Stimulated activated CD4-positive, alpha-beta T cell treated with anti-CD3 and anti-CD28 coated beads, Interleukin-1b, Interleukin-23, amount 100 ng/mL, for 1 hour (primary cell): ENCODE measurements at regions not wholly inside any gene's neighbourhood (a gene's known extent, or its start where the extent isn't known, plus 50 kb on each side); places are given as distances from the start of the nearest gene placed in this dataset.
"Not testable (repeated sequence)": the region's sequence is repeated elsewhere in the genome, so short reads cannot be mapped to it uniquely, and the experiment has no call there.

ENCODE experiments used
- DNase-seq, 2 donors: peaks; one replicate each; pipeline ENCODE4 v3.0.0-alpha.2; 2020; ENCODE audit warnings: low read depth in 2 of 2

- no peak for DNase-seq
These were observed 441.2 kb upstream of the ZNF462 start for GRCh38 chr9:106421772-106422171.

- DNase-seq = no peak
These were observed 439.4 kb upstream of the ZNF462 start for GRCh38 chr9:106423575-106423974.

DNA sequence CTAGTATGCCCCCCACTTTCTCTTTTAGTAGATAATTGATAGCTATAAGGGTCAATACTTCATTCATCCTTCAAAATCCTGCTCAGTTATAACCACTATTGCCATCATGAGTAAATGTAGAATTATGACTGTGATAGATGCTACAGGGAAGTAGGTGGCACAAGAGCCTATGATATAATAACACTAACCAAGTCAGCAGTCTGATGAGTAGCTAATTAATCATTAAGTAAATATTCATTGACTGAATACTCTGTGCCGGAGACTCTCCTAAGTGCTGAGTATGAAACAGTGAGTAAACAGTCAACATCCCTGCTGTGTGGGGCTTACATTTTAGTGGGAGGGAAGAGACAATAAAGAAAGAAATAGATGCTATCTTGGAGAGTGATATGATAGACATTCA, 430.3 kb upstream of the ZNF462 start:
- no peak for DNase-seq

DNA sequence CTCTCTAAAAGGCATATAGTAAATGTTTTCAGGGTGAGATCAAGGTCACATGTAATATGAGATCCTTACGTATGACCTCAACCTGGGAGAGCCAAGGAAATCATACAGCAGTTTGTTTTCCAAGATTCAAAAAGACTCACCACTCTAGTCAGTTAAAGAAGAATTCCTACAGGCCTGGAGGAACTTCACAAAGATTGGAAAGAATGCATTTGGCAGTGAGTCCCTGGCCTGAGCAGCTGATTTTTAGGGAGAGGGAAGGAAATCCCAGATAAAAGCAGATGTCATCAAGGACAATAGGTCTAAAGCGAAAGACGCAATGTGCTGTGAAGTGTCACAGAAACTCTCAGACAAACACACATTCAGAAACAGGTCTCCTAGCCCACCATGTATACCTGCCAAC, 424.0 kb upstream of the ZNF462 start:
- DNase-seq = no peak

DNA sequence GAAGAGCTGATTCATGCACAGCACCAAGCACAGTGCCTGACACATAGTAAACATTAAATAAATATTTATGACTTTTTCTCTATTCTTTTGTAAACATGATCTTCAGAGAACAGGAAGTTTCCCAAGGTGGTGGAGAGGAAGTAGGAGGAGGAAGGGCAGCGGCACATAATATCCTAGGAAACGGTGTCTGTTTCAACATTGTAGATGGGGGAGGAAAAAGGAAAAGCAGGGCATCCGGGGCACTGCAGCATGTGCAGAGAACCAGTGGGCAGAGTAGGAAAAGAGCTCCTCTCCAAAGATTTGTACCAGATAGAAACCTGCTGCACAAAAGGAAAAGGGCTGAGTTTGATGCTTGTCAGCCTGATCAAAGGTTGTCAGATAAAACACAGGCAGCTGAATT, 421.7 kb upstream of the ZNF462 start:
- no peak for DNase-seq

GRCh38 chr9:106443520-106443919, 419.4 kb upstream of the ZNF462 start:
- DNase-seq = no peak

DNA sequence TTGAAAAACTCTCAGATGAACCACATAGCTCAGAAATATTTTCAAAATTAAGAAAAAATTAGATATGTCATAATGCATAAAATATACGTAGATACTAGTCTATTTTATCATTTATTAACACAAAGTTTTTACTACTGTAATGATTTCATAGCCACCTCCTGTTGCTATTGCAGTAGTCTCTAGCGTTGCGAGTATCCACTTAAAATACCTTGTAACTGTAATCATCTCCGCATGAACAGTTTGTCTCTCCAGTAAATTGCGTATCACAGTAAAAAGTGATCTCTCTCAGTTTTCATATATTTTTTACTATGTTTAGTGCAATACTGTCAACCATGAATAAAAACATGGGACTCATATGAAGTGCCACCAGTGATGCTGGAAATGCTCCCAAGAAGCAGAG, 417.9 kb upstream of the ZNF462 start:
- no peak for DNase-seq

DNA sequence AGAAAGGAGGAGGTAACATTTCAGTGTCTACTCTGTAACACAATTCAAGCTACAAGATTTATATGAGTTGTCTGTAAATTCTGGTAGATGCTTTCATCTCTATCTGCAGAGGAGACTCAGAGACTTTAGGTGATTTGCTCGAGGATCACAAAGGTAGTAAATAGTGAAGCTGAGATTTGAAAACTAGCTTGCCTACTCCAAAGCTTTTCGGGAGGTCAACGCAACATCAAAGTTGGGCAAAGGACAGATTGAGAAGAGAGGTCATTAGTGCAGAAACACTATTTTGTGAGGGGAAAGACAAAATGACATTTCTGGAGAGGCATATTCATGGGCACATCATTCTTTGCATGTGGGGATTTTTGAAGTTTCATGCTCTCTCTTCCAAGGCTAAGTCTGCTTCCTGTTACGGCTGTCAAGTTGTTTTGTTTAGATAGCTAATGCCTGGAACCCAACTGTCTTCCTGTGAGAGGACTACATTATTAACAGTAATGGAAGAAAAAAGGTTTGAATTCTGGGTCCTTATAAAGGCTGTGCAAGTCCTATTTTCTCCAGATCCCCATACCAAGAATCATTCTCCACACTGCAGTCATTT, 413.5 kb upstream of the ZNF462 start:
- DNase-seq = no peak

DNA sequence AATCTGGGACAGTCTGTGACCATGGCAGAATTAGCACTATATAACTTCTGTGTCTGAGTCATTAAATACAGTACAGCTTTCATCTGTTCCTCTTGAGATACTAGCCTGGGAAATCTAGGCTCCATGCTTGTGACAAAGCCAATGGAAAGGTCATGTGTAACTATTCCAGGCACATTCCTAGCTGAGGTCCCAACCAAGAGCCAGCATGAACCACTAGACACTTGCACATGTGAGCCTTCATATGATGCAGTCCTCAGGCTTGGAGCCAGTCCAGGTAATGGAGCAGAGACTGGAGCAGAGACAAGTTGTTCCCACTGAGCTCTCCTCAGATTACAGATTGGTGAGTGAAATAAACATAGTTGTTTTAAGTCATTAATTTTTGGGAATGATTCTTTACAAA, 412.4 kb upstream of the ZNF462 start:
- no peak for DNase-seq

- no peak for DNase-seq
These were observed 411.7 kb upstream of the ZNF462 start for GRCh38 chr9:106451223-106451622.

DNA sequence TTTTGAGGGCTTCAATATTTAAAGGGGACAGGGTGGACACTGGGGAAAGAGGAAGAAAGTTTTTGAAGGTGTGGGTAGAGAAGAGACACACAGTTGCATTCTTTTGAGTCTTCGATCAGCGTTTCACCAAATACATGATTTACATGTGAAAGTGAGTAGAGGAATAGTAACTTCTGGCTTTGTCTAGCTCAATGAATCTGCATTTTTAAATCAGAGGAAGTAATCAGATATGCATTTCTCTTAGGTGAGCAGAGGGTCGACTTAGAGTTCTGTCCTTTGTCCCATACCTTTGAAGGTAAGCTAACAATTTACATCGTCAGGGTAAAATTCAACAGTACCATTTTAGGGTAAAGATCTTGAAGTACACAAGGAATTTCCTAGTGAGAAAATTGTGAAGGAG, 406.4 kb upstream of the ZNF462 start:
- DNase-seq = no peak

- no peak for DNase-seq
These were observed 395.7 kb upstream of the ZNF462 start for GRCh38 chr9:106467113-106467864.

DNA sequence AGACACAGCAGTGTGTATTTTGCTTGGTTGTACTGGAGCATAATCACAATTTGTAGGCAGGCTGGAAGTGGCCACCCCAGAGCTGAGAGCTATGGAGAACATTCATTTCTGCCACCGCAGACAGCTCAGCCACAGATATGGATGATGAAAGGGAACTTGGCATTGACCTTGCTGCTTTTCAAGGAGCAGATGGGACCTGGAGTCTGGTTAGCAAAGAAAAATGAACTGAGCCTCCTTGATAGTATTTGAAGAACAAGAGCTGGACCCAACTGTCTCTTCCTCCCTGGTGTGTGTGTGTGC, 395.2 kb upstream of the ZNF462 start:
- DNase-seq = no peak

DNA sequence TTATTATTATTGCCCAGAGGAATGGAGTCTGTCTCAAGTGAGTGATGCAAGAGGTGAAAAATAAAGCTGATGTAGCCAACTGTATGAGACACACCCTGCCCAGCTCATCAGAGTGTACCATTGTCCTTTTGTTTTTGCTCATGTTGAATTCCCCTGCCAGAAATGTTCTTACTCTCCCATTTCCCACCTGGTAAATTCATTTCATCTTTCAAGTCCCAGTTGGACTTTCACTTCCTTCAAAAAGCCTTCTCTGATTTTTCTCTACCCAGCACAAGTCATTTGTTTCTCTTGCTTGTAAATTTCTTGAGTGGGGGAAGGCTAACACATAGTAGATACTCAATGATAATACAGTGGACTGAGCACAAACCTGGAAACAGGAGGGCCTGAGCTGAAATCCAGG, 394.5 kb upstream of the ZNF462 start:
- no peak for DNase-seq

- DNase-seq = no peak
These were observed 384.7 kb upstream of the ZNF462 start for GRCh38 chr9:106478312-106478711.

DNA sequence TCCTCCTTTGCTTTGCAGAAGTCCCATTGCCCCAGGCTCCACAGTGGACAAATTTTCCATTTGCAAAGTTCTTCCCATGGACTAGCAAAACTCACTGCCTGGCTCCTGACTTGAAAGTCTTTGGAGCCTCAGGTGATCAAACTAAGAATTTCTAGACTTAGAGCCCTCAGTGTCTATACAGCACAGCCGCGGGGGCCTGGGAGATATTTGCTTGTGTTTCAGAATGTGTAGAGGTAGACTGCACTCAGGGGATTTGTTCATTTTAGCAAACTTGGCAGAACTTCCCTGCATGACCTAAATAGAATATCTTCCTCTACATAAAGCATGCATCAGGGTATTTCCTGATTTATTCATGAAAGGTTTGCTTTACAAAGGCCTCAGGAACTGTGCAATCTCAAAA, 384.2 kb upstream of the ZNF462 start:
- no peak for DNase-seq

DNA sequence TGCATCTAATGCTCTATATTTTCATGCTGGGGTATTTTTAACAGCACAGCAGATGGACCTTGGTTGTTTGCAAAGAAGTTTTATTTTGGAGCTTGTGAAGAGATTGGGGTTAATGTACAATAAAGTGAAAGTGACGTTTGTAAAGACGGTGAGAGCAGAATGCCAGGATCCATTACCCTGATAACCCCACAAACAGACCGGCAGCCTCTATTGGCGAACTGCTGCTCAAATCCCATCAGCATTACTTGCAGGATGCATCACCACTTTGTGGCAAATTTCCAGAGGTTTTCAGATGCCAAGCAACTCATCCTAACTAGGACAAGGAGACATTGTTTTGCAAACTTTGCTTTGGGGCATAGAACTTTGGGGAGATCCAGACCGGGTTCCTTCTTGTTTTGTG, 383.3 kb upstream of the ZNF462 start:
- DNase-seq = no peak

DNA sequence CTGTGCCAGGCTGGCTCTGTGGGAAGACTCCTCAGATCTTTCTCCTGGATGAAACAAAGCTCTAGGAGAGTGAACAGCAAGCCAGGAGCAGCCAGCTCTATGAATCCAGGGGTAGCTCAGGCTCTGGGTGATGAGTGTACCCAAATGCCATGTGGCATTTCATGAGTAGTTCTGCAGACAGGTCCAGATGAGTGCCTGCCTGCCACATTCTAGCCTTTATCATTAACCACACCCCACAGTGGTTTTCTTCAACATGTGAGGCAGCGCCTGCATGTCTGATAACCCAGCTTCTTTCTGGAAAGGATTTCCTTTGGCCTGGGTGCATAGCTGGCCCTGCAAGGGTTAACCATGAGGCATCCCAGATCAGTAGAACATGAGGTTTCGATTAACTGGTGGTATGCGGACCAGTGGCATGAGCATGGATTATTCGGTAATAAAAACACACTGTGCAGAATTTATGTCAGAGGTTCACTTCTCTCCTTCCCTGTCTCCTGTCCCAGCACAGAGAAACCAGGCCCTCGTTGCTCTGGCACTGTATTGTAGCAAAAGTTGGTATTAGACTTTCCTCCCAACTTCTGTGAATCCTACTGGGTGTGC, 381.9 kb upstream of the ZNF462 start:
- no peak for DNase-seq

- no peak for DNase-seq
These were observed 380.2 kb upstream of the ZNF462 start for GRCh38 chr9:106482733-106483132.

DNA sequence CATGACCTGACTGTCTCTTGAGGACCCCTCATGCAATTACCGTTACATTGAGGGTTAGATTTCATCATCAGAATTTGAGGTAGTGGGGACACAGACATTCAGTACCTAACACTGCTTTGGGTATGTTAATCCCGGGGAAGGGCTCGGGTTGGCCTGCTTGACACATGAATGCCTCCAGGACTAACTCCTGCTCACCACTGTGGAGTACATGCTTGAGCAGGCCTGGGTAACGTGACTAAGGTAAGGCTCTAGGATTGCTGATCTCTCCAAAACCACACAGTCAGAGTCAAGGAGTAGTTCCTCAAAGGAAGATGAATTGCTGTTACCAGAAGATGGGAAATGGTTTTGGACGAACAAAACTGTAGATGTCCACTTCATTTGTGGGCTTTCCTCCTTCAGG, 376.3 kb upstream of the ZNF462 start:
- DNase-seq = no peak

DNA sequence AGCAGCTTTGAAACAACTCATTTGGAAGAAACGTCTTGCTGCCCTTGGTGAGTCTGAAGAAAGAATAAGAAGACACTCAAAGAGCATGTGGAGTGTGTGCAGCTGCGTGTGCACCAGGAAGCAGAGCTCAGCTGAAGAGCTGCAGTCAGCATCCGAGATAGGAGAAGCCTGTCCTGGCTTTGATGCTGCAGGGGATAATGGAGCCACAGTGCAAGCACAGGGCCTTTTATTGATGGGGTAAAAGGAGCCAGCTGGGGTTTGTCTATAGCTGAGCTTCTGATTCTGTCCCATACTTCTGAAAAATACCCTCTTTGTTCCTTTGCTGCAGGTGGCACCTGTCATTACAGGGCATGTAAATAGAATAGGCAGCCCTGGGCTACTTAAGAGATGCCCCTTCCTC, 375.7 kb upstream of the ZNF462 start:
- DNase-seq = no peak

- DNase-seq = not testable (repeated sequence)
These were observed 370.8 kb upstream of the ZNF462 start for GRCh38 chr9:106492126-106492525.

- no peak for DNase-seq
These were observed 362.8 kb upstream of the ZNF462 start for GRCh38 chr9:106500171-106500570.

DNA sequence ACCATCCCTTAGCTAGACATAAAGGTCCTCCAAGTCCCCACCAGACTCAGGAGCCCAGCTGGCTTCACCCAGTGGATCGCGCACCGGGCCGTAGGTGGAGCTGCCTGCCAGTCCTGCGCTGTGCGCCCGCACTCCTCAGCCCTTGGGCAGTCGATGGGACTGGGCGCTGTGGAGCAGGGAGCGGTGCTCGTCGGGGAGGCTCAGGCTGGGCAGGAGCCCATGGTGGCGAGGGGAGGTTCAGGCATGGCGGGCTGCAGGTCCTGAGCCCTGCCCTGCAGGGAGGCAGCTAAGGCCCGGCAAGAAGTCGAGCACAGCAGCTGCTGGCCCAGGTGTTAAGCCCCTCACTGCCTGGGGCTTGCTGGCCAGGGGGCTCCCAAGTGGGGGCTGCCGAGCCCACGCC, 361.8 kb upstream of the ZNF462 start:
- DNase-seq = not testable (repeated sequence)
